ENCODE measurements at regions not wholly inside any gene's neighbourhood (a gene's known extent, or its start where the extent isn't known, plus 50 kb on each side); places are given as distances from the start of the nearest gene placed in this dataset.

DNA sequence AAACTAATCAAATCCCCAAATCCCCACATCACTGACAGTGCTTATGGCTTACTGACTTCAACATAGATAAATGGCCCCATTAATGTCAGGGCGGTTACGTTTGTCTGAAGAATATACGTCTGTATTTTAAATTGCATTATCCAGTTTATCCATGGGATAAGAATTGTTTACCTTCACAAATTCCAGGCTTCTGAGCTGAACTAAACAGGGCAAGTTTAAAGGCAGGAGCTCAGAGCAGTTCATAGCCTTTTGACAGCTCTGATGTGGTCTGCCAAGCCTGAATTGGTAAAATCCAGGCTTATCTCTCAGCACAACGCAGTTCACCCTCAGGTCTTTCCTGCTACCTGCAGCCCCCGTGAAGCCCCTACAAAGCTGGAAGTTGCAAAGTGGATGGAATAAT lies 79.5 kb upstream of the GREM2 start:
- Histone ChIP-seq H3K9me3 (ENCODE audit: insufficient read depth, low read depth, low read length) (no peaks in the 10 kb centered on the region), H3K36me3 (ENCODE audit: insufficient read depth, low read length) (no peaks in the 10 kb centered on the region), H3K4me1 (ENCODE audit: insufficient read depth, low read length) (no peaks in the 10 kb centered on the region), H3K9ac (ENCODE audit: low read length) (no peak overlapping the region), H3K27me3 (ENCODE audit: insufficient read depth, low read length) (no peaks in the 10 kb centered on the region), H3K27ac (ENCODE audit: low read depth, low read length) (no peak overlapping the region), H4K20me1 (ENCODE audit: insufficient read depth, low read length) (no peaks in the 10 kb centered on the region), H3K79me2 (ENCODE audit: insufficient read depth, low read length) (no peaks in the 10 kb centered on the region), H3K4me3 (ENCODE audit: insufficient read depth, low read depth, low read length) (no peak overlapping the region), H3K4me2 (ENCODE audit: low read length) (no peak overlapping the region), H2AFZ (ENCODE audit: low read depth, low read length) (no peak overlapping the region)
- no peak overlapping the region for H3K4me3 Mint-ChIP-seq (ENCODE audit: unreplicated experiment)
- TF ChIP-seq, protein P1, sequence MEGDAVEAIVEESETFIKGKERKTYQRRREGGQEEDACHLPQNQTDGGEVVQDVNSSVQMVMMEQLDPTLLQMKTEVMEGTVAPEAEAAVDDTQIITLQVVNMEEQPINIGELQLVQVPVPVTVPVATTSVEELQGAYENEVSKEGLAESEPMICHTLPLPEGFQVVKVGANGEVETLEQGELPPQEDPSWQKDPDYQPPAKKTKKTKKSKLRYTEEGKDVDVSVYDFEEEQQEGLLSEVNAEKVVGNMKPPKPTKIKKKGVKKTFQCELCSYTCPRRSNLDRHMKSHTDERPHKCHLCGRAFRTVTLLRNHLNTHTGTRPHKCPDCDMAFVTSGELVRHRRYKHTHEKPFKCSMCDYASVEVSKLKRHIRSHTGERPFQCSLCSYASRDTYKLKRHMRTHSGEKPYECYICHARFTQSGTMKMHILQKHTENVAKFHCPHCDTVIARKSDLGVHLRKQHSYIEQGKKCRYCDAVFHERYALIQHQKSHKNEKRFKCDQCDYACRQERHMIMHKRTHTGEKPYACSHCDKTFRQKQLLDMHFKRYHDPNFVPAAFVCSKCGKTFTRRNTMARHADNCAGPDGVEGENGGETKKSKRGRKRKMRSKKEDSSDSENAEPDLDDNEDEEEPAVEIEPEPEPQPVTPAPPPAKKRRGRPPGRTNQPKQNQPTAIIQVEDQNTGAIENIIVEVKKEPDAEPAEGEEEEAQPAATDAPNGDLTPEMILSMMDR (IDR thresholded peaks at IDR 0.05; ENCODE audit: insufficient read depth, low read depth, low read length) = no peak
- no peak for TF ChIP-seq EZH2 (IDR thresholded peaks at IDR 0.05; ENCODE audit: insufficient read depth, low read length)
- H3K27me3 Mint-ChIP-seq (ENCODE audit: low read depth, unreplicated experiment) = no peaks in the 10 kb centered on the region
- no peak overlapping the region for H3K27ac Mint-ChIP-seq (ENCODE audit: unreplicated experiment)
- no peaks in the 10 kb centered on the region for H3K36me3 Mint-ChIP-seq (ENCODE audit: low read depth, unreplicated experiment)
- FAIRE-seq (no peak), DNase-seq (ENCODE audit: low read depth) (no peak)
- no peaks in the 10 kb centered on the region for H3K4me1 Mint-ChIP-seq (ENCODE audit: low read depth, unreplicated experiment)
- H3K9me3 Mint-ChIP-seq (ENCODE audit: unreplicated experiment) = no peaks in the 10 kb centered on the region

DNA sequence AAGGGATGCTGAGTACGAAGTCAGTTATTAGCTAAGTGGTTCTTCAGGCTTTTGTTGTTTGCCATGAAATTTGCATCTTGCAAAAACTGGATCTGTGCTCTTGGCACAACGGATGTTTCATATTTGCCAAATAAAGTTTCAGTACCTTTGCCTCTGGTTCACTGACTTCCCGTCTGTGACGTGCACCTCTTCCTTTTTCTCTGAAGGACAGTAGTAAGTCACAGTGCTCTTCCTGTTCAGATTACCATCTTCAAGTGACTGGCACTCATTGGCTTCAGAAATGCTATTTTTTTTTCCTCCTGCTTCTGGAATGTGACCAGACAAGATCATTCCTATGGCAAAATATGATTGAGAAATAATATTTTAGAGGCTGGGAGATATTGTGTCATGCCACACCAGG lies 75.9 kb upstream of the GREM2 start:
- H3K27me3 ChIP-seq (ENCODE audit: insufficient read depth, low read length) = no peaks in the 10 kb centered on the region
- Mint-ChIP-seq H3K27me3 (ENCODE audit: low read depth, unreplicated experiment) (no peaks in the 10 kb centered on the region), H3K36me3 (ENCODE audit: low read depth, unreplicated experiment) (no peaks in the 10 kb centered on the region), H3K4me1 (ENCODE audit: low read depth, unreplicated experiment) (no peaks in the 10 kb centered on the region), H3K9me3 (ENCODE audit: unreplicated experiment) (no peaks in the 10 kb centered on the region), H3K27ac (ENCODE audit: unreplicated experiment) (no peak overlapping the region), H3K4me3 (ENCODE audit: unreplicated experiment) (no peak overlapping the region)
- DNase-seq (ENCODE audit: low read depth) = no peak
- no peak overlapping the region for H2AFZ ChIP-seq (ENCODE audit: low read depth, low read length)
- no peaks in the 10 kb centered on the region for H3K9me3 ChIP-seq (ENCODE audit: insufficient read depth, low read depth, low read length)
- no peak overlapping the region for H3K4me3 ChIP-seq (ENCODE audit: insufficient read depth, low read depth, low read length)
- H3K36me3 ChIP-seq (ENCODE audit: insufficient read depth, low read length) = no peaks in the 10 kb centered on the region
- no peaks in the 10 kb centered on the region for H4K20me1 ChIP-seq (ENCODE audit: insufficient read depth, low read length)
- H3K4me1 ChIP-seq (ENCODE audit: insufficient read depth, low read length) = no peaks in the 10 kb centered on the region
- H3K4me2 ChIP-seq (ENCODE audit: low read length) = no peak overlapping the region
- no peak for FAIRE-seq
- TF ChIP-seq EZH2 (IDR thresholded peaks at IDR 0.05; ENCODE audit: insufficient read depth, low read length) = no peak
- TF ChIP-seq, protein P1 (IDR thresholded peaks at IDR 0.05; ENCODE audit: insufficient read depth, low read depth, low read length) = no peak
- no peak overlapping the region for H3K9ac ChIP-seq (ENCODE audit: low read length)
- no peak overlapping the region for H3K27ac ChIP-seq (ENCODE audit: low read depth, low read length)
- no peaks in the 10 kb centered on the region for H3K79me2 ChIP-seq (ENCODE audit: insufficient read depth, low read length)

DNA sequence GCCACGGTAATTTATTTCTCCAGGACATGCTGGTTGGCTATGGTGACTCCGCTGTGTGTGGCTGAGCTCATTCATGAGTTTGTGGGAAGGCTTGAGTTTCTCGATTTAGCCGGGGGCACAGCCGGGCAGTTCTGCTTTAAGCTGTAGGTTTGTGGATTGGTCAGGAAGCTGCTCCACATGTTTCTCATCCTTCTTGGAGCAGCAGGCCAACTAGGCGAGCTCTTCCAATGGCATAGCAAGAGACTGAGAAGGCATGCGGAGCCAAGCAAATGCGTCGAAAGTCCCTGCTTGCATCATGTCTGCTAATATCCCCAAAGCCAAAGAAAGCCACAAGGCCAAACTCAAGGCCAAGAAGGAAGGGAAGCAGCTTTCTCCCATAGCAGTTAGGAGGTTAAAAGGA lies 71.6 kb upstream of the GREM2 start:
- FAIRE-seq (no peak), DNase-seq (ENCODE audit: low read depth) (no peak)
- Histone ChIP-seq H3K36me3 (ENCODE audit: insufficient read depth, low read length) (no peaks in the 10 kb centered on the region), H2AFZ (ENCODE audit: low read depth, low read length) (no peak overlapping the region), H3K4me3 (ENCODE audit: insufficient read depth, low read depth, low read length) (no peak overlapping the region), H3K4me2 (ENCODE audit: low read length) (no peak overlapping the region), H3K9me3 (ENCODE audit: insufficient read depth, low read depth, low read length) (no peaks in the 10 kb centered on the region), H3K4me1 (ENCODE audit: insufficient read depth, low read length) (no peaks in the 10 kb centered on the region), H3K79me2 (ENCODE audit: insufficient read depth, low read length) (no peaks in the 10 kb centered on the region), H3K27me3 (ENCODE audit: insufficient read depth, low read length) (no peaks in the 10 kb centered on the region), H3K27ac (ENCODE audit: low read depth, low read length) (no peak overlapping the region), H3K9ac (ENCODE audit: low read length) (no peak overlapping the region), H4K20me1 (ENCODE audit: insufficient read depth, low read length) (no peaks in the 10 kb centered on the region)
- TF ChIP-seq EZH2 (IDR thresholded peaks at IDR 0.05; ENCODE audit: insufficient read depth, low read length) = no peak
- TF ChIP-seq, protein P1 (IDR thresholded peaks at IDR 0.05; ENCODE audit: insufficient read depth, low read depth, low read length) = no peak
- H3K27ac Mint-ChIP-seq (ENCODE audit: unreplicated experiment) = no peak overlapping the region
- H3K4me3 Mint-ChIP-seq (ENCODE audit: unreplicated experiment) = no peak overlapping the region
- no peaks in the 10 kb centered on the region for H3K36me3 Mint-ChIP-seq (ENCODE audit: low read depth, unreplicated experiment)
- no peaks in the 10 kb centered on the region for H3K27me3 Mint-ChIP-seq (ENCODE audit: low read depth, unreplicated experiment)
- no peaks in the 10 kb centered on the region for H3K4me1 Mint-ChIP-seq (ENCODE audit: low read depth, unreplicated experiment)
- H3K9me3 Mint-ChIP-seq (ENCODE audit: unreplicated experiment) = peaks cover 7% of the 10 kb centered on the region

Data from astrocyte (in vitro differentiated cells and primary cell).